Osteocyte (in vitro differentiated cells): ENCODE measurements at regions not wholly inside any gene's neighbourhood (a gene's known extent, or its start where the extent isn't known, plus 50 kb on each side); places are given as distances from the start of the nearest gene placed in this dataset.

Source experiments
- DNase-seq: peaks from one replicate; pipeline ENCODE4 v3.0.0; 2021; ENCODE audit warnings: mixed read lengths; ENCODE audit not compliant: unreplicated experiment; ENCODE audit errors: extremely low spot score
- H3K27ac Mint-ChIP-seq: one replicate; pipeline ENCODE4 v1.8.0; 2021; ENCODE audit warnings: mild to moderate bottlenecking, mixed read lengths; ENCODE audit not compliant: unreplicated experiment
- H3K27me3 Mint-ChIP-seq: one replicate; pipeline ENCODE4 v1.8.0; 2021; ENCODE audit warnings: mixed read lengths; ENCODE audit not compliant: unreplicated experiment
- H3K36me3 Mint-ChIP-seq: one replicate; pipeline ENCODE4 v1.8.0; 2021; ENCODE audit warnings: mixed read lengths; ENCODE audit not compliant: unreplicated experiment
- H3K4me1 Mint-ChIP-seq: one replicate; pipeline ENCODE4 v1.8.0; 2021; ENCODE audit warnings: mixed read lengths; ENCODE audit not compliant: unreplicated experiment
- H3K4me3 Mint-ChIP-seq: one replicate; pipeline ENCODE4 v1.8.0; 2021; ENCODE audit warnings: mild to moderate bottlenecking, moderate library complexity, mixed read lengths; ENCODE audit not compliant: unreplicated experiment
- H3K9me3 Mint-ChIP-seq: one replicate; pipeline ENCODE4 v1.8.0; 2021; ENCODE audit warnings: mixed read lengths; ENCODE audit not compliant: unreplicated experiment
- TF ChIP-seq, protein P1 (sequence below): fragments of 200-600 bp; sonication (generic); IDR thresholded peaks from 2 replicates; pipeline ENCODE4 v1.5.0; 2021; ENCODE audit warnings: antibody characterized with exemption, mild to moderate bottlenecking, moderate library complexity

DNA sequence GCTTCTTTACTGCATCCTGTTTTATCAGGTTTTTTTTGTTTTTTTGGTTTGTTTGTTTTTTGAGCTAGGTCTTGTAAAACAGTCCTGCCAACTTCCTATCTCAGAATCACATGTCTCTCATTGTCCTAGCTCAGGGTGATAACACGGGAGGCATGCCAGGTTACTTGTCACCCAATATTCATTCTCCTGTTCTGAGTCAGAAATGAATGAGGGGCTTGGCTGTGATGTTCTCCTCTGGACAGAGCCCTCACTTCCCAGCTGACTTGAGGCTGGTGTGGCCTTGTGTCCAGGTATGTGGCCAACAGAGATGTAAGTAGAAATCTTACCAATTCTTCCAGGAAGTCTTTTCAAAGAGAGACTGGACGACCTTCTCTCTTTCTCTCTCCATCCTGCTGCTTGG is 317.0 kb downstream of the GABRB3 start:
- Mint-ChIP-seq H3K4me1 (no peaks in the 10 kb centered on the region), H3K36me3 (no peaks in the 10 kb centered on the region), H3K9me3 (peaks cover 61% of the 10 kb centered on the region), H3K27ac (no peak overlapping the region), H3K27me3 (no peaks in the 10 kb centered on the region), H3K4me3 (no peak overlapping the region)
- DNase-seq: no peak
- TF ChIP-seq, protein P1, sequence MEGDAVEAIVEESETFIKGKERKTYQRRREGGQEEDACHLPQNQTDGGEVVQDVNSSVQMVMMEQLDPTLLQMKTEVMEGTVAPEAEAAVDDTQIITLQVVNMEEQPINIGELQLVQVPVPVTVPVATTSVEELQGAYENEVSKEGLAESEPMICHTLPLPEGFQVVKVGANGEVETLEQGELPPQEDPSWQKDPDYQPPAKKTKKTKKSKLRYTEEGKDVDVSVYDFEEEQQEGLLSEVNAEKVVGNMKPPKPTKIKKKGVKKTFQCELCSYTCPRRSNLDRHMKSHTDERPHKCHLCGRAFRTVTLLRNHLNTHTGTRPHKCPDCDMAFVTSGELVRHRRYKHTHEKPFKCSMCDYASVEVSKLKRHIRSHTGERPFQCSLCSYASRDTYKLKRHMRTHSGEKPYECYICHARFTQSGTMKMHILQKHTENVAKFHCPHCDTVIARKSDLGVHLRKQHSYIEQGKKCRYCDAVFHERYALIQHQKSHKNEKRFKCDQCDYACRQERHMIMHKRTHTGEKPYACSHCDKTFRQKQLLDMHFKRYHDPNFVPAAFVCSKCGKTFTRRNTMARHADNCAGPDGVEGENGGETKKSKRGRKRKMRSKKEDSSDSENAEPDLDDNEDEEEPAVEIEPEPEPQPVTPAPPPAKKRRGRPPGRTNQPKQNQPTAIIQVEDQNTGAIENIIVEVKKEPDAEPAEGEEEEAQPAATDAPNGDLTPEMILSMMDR: no peak

DNA sequence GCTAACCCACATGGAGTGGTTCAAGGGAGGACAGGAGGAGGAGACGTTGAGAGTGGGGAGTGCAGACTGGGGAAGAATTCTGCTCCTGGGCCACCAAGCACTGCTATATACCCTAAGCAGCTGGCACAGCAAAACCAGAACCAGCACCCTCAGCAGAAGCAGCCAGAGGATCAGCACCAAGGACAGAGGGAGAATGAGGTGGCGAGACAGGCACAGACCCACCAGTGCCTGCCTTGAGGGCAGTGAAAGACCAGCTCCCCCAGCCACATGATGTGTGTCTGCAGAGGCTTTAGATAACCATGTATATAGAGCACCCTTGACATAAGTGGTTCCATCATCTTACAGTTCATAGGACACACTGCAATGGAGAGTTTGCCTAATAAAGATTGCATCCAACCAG is 319.0 kb downstream of the GABRB3 start:
- H3K27me3 Mint-ChIP-seq: no peaks in the 10 kb centered on the region
- H3K36me3 Mint-ChIP-seq: no peaks in the 10 kb centered on the region
- TF ChIP-seq, protein P1: no peak
- peaks cover 57% of the 10 kb centered on the region for H3K9me3 Mint-ChIP-seq
- no peak overlapping the region for H3K27ac Mint-ChIP-seq
- no peaks in the 10 kb centered on the region for H3K4me1 Mint-ChIP-seq
- DNase-seq: no peak
- H3K4me3 Mint-ChIP-seq: no peak overlapping the region

DNA sequence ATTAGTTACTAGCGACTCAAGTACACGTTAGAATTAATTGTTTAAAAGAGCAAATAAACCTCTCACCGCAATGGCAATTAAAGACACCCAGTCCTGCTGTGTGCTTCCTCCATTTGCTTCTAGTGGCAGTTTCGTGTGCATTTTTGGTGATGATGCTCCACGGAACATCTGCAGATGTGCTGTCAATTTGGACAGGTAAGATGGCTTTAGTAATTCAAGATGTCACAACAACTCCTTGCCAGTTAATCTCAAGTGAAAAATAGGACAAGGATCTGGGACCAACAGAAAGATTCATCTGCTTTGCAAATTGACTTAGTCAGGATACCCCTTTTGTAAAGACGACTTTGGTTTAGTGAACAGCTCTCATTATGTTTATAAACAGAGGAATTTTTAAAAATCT is 320.9 kb downstream of the GABRB3 start:
- DNase-seq: no peak
- TF ChIP-seq, protein P1: no peak
- H3K4me1 Mint-ChIP-seq: no peaks in the 10 kb centered on the region
- no peak overlapping the region for H3K4me3 Mint-ChIP-seq
- no peak overlapping the region for H3K27ac Mint-ChIP-seq
- H3K27me3 Mint-ChIP-seq: no peaks in the 10 kb centered on the region
- peaks cover 45% of the 10 kb centered on the region for H3K9me3 Mint-ChIP-seq
- no peaks in the 10 kb centered on the region for H3K36me3 Mint-ChIP-seq

DNA sequence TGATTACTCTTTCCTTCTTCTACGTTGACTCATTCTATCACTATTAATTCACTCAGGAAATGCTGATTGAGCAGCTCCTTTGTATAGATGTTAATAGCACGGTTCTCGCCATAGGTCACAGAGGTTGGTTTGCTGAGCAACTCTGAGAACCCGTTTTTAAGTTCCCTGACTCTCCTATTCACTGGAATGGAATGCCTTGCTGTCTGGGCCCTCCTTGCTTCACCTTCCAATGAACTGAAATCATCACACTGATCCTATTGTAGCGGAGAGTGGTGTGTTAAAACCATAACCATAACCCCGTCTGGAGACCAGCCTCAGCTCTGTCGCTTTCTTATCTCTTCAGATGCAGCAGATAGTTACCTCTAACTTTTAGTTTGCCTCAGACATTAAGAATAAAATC is 323.6 kb downstream of the GABRB3 start:
- Mint-ChIP-seq H3K9me3 (peaks cover 25% of the 10 kb centered on the region), H3K4me3 (no peak overlapping the region), H3K4me1 (no peaks in the 10 kb centered on the region), H3K27me3 (no peaks in the 10 kb centered on the region), H3K36me3 (no peaks in the 10 kb centered on the region), H3K27ac (no peak overlapping the region)
- TF ChIP-seq, protein P1: no peak
- DNase-seq: no peak

DNA sequence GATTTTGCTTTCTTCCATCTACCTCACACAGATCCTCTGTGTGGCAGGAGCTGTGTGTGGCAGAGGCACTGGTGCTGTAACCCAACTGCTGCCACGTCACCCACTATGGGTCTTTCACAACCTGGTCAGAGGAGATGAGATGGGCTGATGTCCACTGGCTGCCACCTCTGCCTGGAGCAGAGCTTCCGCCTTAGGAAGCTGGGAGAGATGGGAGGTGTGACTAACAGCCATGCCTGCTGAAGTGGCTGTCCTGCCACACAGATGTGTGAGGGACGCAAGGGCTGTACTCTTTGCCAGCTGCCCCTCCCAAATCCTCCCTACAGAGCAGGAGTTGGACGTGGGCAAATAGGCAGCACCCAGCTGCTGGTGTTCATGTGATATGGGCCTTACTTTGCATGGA is 329.5 kb downstream of the GABRB3 start:
- H3K27ac Mint-ChIP-seq: no peak overlapping the region
- no peaks in the 10 kb centered on the region for H3K36me3 Mint-ChIP-seq
- no peaks in the 10 kb centered on the region for H3K4me1 Mint-ChIP-seq
- H3K27me3 Mint-ChIP-seq: no peaks in the 10 kb centered on the region
- H3K9me3 Mint-ChIP-seq: peaks cover 12% of the 10 kb centered on the region
- no peak overlapping the region for H3K4me3 Mint-ChIP-seq
- TF ChIP-seq, protein P1: no peak
- no peak for DNase-seq
